Ramos (cell line): ENCODE measurements at regions not wholly inside any gene's neighbourhood (a gene's known extent, or its start where the extent isn't known, plus 50 kb on each side); places are given as distances from the start of the nearest gene placed in this dataset.
"Not testable (repeated sequence)": the region's sequence is repeated elsewhere in the genome, so short reads cannot be mapped to it uniquely, and the experiment has no call there.

Experiments
- in situ Hi-C: fragments of 300-500 bp; cut with MboI; formaldehyde crosslinking; loops from one replicate; pipeline ENCODE4 v1.14.3; 2022; ENCODE audit warnings: low sequenced_read_pairs; ENCODE audit not compliant: unreplicated experiment

DNA sequence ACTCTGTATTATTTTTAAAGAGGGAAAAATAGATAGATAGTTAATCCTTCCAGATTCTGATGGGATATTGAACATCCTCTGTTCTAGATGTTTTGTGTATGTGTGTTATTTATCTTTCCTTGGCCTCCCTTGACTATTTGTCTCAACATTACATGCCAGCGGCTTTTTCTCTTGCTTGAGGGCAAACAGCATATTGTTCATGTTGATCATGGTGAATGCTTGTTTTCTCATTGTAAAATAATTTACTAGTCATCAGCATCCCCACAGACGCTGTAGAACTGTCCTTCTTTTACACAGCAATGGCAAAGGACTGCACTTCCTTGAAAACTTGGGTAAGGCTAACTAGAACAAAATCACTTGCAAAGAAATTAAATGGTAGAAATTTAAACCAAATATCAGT, 1376.4 kb upstream of the GOT2 start:
- in situ Hi-C loops: no loop called here

DNA sequence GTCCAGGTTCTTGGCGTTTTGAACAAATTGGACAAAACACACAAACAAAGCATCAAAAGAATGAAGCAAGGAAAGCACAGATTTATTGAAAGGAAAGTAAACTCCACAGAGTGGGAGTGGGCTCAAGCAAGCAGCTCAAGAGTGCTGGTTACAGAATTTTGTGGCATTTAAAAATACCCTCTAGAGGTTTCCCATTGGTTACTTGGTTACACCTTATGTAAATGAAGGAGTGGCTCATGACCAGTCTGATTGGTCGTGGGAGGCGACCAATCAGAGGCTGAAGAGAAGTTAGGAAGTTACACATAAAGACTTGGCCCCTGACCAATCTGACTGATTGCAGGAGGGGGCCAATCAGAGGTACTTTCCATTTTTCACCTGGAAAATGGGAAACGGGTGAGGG, 1373.8 kb upstream of the GOT2 start:
- in situ Hi-C loops: no loop called here

DNA sequence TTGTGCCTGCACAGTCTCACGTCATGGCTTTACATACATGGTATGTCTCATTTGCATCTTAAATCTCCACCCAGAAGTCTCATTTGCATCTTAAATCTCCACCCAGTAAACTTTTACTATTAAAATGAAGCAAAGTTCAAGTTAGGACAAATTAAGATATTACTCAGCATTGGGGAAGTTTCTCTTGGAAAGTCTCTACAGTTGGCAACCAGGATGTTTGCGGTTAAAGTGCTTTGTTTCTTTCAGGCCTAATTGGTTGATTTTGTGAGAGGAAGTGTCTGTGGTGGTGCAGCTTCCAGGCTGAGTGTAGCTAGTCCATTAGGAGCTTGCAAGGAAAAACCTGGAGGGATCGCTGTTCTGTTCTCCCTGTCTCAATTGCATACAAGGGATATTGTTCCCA, 1373.3 kb upstream of the GOT2 start:
- in situ Hi-C loops: no loop called here

DNA sequence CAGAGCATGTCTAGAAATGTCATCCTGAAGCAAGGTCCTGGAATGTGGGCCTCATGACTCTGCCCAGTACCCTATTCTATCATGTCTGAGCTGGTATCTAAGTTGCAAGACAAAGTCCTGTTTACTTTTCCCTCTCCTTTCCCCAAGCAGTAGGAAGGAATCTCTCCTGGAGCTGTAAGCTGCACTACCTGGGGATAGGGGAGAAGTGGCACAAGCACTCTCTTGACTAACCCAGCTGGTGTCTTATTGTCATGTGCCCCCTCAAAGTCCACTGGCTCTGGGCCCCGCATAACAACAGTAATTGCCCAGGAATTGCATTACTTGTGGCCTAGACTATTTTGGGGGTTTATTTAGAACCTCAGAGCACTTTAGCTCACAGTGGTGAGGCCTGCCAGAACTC, 1366.3 kb upstream of the GOT2 start:
- in situ Hi-C loops: no loop called here

DNA sequence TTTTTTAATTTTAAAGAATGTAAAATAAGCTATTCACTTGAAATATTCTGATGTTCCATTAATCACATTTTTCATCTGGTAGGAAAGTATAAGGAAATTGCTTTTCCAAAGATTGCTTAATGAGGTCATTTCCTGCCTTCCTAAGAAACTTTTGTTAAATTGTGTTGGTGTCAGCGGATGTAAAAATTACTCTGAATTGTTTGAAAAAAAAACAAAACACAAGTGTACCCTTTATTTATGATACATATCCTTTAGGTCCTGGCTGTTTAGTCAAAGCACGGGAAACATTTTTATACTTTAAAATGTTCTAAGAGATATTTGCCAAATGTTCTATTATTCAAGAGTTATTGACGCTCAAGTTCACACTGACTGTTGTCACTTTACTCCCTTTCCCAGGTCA, 1357.4 kb upstream of the GOT2 start:
- in situ Hi-C loops: no loop called here

DNA sequence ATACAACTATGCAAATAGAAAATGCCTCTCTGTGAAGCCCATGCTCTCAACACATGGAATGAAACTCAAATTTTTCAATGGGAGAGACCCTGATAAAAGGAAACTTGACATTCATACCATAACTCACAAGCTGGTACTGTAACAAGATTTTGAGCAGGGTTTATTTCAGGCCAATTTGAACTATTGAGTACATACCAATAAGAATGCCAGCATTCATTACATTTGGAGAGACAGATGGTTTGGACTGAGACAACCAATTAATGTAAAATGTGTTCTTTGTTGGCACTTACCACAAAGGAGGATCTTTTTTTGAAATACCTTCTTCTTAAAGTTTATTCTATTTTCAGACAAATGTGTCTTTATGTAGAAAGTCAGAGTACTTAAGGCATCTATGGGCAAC, 1357.0 kb upstream of the GOT2 start:
- in situ Hi-C loops: no loop called here

DNA sequence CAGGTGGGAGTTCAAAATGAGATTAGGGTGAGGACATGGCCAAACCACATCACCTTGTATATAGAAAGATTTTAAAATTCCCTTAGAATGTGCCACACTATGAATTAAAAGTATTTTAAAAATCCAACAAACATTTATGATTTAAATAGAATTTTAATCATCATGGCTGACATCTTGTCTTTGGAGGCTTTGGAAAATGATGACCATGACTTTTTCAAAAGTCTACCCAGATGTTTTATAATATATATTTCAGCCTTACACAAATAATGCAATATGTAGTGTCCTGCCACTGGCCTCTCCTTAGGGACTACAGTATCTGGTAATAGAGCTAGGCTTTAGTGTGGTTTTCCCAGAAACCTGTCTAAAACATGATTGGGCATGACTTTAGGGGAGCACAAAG, 1353.4 kb upstream of the GOT2 start:
- in situ Hi-C loops: no loop called here

DNA sequence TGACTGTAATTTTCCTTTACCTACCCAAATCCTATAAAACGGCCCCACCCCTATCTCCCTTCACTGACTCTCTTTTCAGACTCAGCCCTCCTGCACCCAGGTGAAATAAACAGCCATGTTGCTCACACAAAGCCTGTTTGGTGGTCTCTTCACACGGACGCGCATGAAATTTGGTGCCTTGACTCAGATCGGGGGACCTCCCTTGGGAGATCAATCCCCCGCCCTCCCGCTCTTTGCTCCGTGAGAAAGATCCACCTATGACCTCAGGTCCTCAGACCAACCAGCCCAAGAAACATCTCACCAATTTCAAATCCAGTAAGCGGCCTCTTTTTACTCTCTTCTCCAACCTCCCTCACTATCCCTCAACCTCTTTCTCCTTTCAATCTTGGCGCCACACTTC, 1344.7 kb upstream of the GOT2 start:
- in situ Hi-C loops: not testable (repeated sequence)

DNA sequence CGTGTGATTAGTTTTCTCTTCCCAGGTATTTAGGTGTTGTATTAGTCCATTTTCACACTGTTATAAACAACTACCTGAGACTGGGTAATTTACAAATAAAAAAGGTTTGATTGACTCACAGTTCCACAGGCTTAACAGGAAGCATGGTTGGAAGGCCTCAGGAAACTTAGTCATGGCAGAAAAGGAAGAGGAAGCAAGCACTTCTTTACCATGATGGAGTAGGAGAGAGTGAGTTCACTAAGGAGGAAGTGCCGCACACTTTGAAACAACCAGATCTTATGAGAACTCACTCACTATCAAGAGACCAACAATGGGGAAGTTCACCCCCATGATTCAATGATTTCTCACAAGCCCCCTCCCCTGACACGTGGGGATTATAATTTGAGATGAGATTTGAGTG, 1343.7 kb upstream of the GOT2 start:
- in situ Hi-C loops: no loop called here

DNA sequence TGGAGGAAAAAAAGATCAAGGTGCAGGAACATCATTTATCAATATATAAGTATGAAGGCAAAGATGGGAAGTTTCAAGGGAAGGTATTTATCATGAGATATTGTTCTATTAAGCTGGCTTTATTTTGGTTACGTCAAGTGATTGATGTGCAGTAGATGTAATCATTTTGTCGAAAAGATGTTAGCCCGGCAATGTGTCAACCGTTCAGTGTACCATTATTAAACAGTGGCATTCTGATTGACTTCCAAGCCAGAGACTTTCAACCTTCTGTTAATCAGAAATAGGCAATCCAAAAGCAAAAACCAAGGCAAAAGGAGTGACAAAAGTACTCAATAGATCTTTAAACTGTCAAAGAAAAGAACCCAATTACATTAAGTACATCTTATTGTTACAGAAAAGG, 1340.3 kb upstream of the GOT2 start:
- in situ Hi-C loops: no loop called here

DNA sequence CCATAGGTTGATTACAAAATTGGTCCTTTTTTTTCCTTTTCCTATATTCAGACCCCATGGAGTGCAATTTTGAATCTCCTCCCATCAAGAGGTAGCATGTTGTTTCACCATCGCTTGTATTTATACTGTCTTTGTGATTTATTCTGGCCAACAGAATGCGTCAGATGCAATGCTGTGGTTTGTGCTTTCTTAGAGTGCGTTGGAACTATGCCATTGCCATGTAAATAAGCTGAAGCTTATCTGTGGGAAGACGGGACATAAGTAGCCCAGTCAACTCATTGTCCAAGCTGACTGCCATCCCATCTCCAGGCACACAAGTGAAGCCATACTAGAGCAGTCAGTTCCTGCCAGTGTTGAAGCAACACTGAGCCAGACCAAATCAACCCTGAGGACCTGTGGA, 1339.3 kb upstream of the GOT2 start:
- in situ Hi-C loops: no loop called here

DNA sequence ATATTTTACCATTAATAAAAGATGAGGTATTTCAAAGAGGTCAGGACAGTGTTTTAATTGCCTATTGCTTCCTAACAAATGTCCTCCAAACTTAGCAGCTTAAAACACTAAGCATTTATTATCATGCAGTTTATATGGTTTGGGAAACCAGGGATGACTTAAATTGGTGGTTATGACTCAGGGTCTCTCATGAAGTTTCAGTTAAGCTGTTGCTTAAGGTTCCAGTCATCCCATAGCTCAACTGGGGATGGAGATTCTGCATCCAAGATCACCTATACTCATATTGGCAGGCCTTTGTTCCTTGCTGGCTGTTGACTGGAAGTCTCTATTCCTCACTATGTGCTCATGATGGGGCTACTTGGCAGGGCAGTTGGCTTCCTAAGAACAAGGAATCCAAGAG, 1329.9 kb upstream of the GOT2 start:
- in situ Hi-C loops: no loop called here

DNA sequence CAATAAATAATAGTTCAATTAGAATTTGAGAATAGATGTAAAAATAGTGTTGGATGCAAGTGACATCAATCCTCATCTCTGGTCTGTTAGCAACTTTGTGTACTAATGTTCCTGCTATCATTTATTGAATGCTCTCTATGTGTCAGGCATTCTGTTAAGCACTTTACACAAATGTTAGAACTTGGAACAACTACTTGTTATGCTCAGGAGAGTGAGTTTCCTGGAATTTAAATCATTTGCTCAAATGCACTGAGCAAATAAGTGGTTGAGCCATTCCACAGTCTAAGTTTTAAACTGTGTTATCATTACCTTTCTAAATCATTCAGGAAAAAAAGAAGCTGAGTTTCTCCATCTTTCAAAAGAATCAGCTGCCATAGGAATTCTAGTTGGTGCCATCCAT, 1327.3 kb upstream of the GOT2 start:
- in situ Hi-C loops: no loop called here

DNA sequence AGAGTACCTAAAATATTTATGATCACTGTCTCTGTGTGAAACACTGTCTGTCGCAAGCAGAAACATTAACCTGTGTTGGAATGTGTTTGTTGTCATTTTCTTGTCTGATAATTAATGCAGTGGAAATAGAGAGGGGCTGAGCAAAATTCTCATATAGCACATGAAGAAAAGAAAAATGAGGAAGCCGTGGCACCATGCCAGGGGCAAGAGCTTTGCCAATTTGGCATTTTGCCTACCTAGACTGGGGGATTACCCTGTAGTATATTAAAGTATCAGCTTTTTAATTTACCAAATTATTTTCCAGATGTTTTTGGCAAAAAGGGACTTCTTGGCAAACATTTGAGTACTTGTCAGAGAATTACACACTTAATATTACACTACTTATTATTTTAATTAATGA, 1326.6 kb upstream of the GOT2 start:
- in situ Hi-C loops: no loop called here

DNA sequence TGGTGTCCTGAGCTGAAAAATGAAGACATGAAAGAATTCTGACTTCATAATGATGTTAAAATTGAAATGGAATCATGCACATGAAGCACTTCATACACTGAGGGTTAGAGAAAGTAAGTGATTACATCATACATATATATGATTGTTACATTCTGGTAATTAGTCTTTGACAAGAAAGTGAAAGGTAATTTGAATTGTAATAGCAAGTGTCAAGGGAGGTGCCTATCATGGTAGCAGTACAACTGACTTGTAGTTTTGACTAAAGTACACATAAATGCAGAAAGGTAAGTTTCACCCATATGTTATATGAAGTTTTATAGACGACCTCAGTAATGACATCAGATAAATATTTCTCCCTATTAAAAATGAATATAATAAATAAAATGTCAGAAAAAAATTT, 1325.0 kb upstream of the GOT2 start:
- in situ Hi-C loops: no loop called here

DNA sequence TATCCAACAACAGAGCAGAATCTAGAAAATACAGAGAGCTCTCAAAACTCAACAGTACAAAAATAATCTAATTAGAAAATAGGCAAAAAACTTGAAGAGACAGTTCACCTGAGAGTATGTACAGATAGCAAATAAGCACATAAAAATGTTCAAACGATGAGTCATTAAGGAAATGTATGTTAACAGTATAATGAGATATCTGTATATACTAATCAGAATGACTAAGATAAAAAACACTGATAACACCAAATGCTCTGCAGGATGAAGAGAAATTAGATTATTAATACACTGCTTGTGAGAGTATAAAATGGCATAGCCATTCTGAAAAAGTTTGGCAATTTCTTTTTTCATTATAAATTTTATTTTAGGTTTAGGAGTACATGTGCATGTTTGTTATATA, 1307.6 kb upstream of the GOT2 start:
- in situ Hi-C loops: no loop called here

DNA sequence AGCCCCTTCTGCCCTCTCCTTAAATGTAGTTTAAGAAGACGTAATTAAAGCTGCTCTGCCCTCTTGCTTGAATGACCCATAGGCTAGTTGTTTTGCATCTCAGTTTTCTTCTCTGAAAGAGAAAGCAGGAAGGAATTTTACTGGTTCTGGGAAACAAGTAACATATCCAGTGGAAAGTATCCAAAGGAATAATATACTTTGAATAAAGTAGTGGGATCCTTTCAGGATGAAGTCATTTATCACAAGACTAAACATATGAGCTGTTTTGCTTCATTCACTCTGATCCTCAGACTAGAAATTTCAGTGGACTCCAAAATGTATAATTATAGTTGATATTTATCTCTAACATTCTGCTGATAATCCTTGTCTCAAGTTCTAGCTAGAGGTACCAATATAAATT, 1297.6 kb upstream of the GOT2 start:
- in situ Hi-C loops: no loop called here

DNA sequence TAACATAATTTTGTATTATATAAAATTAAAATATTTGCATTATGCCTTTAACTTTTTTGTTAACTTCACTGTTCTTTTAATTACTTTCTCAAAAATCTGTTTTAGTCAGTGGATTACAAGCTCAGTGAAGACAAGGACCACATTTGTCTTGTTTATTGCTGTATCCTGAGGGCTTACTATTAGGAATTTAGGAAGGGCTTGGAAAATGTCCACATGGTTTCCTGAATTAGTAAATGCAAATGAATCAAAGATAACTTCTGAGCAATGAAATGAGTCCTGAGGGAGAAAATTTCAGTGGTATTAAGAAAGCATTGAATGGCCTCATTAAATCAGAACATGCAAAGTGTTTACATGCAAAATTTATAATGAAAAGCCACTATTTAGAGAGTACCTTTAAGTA, 1293.2 kb upstream of the GOT2 start:
- in situ Hi-C loops: no loop called here

DNA sequence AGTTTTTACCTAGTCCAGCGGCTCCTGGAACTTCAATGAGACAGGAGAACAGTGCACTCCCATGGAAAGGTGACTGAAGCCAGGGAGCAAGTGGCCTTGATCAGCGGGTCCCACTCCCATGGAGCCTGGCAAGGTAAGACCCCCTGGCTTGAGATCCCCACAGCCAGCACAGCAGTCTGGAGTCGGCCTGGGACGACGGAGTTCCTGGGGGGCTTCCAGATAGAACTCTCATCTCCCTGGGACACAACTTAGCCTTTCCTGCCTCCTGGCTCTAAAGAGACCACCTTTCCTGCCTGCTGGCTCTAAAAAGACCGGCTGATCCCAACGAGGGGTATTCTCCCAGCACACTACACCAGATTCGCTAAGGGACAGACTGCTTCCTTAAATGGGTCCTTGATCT, 1279.0 kb upstream of the GOT2 start:
- in situ Hi-C loops: no loop called here

DNA sequence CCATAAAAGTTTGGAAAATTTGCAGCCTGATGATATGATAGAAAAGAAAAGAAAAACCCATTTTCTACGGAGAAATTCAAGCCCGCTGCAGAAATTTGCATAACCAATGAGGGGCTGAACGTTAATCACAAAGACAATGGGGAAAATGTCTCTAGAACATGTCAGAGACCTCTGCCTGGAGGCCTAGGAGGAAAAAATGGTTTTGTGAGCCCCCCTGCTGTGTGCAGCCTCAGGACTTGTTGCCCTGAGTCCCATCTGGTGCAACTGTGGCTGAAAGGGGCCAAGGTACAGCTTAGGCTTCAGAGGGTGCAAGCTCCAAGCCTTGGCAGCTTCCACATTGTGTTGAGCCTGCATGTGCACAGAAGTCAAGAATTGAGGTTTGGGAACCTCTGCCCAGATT, 1267.4 kb upstream of the GOT2 start:
- in situ Hi-C loops: no loop called here

DNA sequence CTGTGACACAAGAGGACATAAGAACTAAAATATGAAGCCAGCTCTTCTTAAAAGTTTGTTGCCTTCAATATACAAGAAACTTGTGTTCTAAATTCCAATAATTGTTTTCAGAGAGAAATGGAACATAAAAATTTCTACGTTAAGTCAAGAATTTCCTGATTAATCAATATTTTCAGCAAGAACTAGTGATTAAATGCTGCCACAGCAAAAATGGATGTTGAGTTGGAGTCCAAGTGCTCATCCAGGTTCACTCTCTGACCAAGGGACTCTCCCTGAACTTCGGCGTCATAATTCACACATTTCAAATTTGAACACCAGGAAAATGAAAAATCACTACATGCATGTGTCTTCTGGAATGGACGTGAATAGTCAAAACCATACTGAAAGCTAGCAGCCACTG, 1263.6 kb upstream of the GOT2 start:
- in situ Hi-C loops: no loop called here

DNA sequence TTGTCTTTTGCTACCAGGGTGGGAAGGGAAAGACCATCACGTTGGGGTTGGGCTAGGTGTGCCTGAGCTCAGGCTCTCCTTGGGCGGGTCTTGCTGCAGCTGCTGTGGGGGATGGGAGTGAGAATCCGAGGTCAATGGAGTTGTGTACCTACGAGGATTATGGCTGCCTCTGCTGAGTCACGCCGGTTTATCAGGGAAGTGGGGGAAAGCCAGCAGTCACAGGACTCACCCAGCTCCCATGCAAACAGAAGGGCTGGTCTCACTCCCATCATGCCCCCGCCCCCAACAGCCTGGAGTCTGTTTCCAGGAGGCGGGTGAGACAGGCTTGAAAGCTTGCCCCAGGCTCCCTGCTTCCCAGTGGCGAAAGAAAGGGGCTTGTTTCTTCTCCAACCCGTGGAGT, 1259.0 kb upstream of the GOT2 start:
- in situ Hi-C loops: no loop called here

DNA sequence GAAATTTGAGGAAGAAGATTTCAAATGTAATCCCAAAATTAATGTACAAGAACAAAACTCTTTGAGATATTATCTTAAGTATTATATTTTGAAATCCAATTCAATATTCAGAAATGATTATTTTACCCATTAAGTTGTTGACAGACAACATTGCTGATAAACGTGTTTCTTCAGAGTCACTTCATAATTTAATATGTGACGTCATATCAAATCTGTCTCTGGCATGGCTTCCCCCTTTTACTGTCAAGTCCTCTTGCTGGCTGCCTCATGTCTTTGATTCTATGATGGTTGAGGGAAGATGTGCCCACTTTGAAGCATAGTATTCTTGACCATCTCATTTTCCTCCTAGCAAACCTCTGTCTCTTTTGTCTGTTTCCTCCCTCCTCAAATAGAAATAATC, 1257.1 kb upstream of the GOT2 start:
- in situ Hi-C loops: no loop called here

DNA sequence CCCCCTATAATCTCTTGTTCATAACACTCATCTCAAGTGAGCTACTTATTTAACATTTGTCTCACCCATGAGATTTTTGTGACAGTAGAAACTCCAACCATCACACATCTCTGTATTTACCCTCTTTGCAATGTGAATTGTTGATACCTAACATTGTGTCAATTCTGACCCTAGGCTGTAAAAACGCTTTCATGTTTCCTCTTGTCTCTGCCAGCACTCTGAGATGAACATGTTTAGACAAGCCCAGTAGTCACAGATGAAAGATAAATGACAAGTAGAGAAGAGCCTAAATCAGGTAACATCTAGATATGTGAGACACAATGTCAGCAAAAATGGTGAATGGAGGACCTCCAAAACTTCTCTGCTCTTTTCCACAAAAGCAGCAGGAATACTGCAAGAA, 1254.5 kb upstream of the GOT2 start:
- in situ Hi-C loops: no loop called here
